ENCODE measurements at regions not wholly inside any gene's neighbourhood (a gene's known extent, or its start where the extent isn't known, plus 50 kb on each side); places are given as distances from the start of the nearest gene placed in this dataset.

DNA sequence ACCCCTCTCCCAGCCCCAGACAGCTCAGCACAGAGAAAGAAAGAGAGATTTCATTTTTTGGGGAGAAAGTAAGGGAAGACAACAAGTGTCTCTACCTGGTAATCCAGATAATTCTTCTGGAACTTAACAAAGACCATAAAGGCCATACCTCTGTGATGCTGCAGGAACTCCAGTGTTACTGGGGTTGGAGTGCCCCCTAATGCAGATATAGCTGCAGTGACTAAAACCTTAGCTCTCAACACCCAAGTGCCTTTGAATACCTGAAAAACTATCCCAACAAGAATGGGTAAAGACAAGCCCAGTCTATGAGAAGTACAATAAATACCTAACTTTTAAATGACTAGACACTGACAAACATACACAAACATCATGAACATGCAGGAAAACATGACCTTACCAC lies 365.3 kb upstream of the PTCHD4 start:
- no peaks in the 10 kb centered on the region for H3K36me3 ChIP-seq (ENCODE audit: insufficient read depth, insufficient read length, low read length)
- no peaks in the 10 kb centered on the region for H3K27me3 ChIP-seq (ENCODE audit: insufficient read depth, insufficient read length)
- H3K4me3 ChIP-seq (ENCODE audit: insufficient read length, low read depth) = no peak overlapping the region
- H3K4me1 ChIP-seq (ENCODE audit: insufficient read depth, insufficient read length) = no peaks in the 10 kb centered on the region
- TF ChIP-seq SUZ12 (IDR thresholded peaks at IDR 0.05; ENCODE audit: extremely low read depth, insufficient read depth, insufficient read length) (no peak), ZNF274 (IDR thresholded peaks at IDR 0.05; ENCODE audit: low read depth, low read length) (no peak), YY1 (IDR thresholded peaks at IDR 0.05; ENCODE audit: insufficient read depth, insufficient read length) (no peak)
- DNase-seq (ENCODE audit: low read depth, low spot score) = peak; percentile 20
- H3K9me3 ChIP-seq (ENCODE audit: insufficient read depth, low read length) = no peaks in the 10 kb centered on the region
- H3K9ac ChIP-seq (ENCODE audit: insufficient read length, low read depth) = no peak overlapping the region

DNA sequence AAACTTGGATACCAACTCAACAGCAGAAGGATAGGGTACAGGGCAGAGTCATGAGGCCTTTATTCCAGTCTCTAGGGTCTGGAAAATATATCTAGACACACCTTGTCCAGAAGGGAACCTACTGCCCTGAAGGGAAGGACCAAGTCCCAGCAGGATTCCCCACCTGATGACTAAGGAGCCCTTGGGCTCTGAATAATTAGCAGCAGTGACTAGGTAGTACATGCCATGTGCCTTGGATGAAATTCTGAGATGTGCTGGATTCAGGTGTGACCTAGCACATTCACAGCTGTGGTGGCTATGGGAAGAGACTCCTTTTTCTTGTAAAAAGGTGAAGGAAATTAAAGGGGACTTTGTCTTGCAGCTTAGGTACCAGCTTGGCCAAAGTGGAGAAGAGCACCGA lies 364.3 kb upstream of the PTCHD4 start:
- Histone ChIP-seq H3K36me3 (ENCODE audit: insufficient read depth, insufficient read length, low read length) (no peaks in the 10 kb centered on the region), H3K9ac (ENCODE audit: insufficient read length, low read depth) (no peak overlapping the region), H3K9me3 (ENCODE audit: insufficient read depth, low read length) (no peaks in the 10 kb centered on the region), H3K4me3 (ENCODE audit: insufficient read length, low read depth) (no peak overlapping the region), H3K4me1 (ENCODE audit: insufficient read depth, insufficient read length) (no peaks in the 10 kb centered on the region), H3K27me3 (ENCODE audit: insufficient read depth, insufficient read length) (no peaks in the 10 kb centered on the region)
- no peak for DNase-seq (ENCODE audit: low read depth, low spot score)
- TF ChIP-seq SUZ12 (IDR thresholded peaks at IDR 0.05; ENCODE audit: extremely low read depth, insufficient read depth, insufficient read length) (no peak), YY1 (IDR thresholded peaks at IDR 0.05; ENCODE audit: insufficient read depth, insufficient read length) (no peak), ZNF274 (IDR thresholded peaks at IDR 0.05; ENCODE audit: low read depth, low read length) (no peak)

DNA sequence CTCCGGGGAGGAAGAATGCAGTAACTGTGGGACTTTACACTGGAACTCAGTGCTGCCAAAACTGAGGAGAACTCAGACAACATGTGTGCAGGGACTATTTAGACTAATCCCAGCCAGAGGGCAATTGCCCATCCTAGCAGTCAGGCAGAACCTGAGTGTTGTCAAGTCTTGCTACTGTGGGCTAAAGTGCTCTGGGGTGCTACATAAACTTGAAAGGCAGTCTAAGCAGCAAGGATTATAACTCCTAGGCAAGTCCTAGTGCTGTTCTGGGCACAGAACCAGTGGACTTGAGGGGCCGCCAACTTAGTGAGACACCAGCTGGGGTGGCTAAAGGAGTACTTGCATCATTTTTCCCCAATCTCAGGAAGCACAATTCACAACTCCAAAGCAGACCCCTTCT lies 363.8 kb upstream of the PTCHD4 start:
- Histone ChIP-seq H3K27me3 (ENCODE audit: insufficient read depth, insufficient read length) (no peaks in the 10 kb centered on the region), H3K4me1 (ENCODE audit: insufficient read depth, insufficient read length) (no peaks in the 10 kb centered on the region), H3K9me3 (ENCODE audit: insufficient read depth, low read length) (no peaks in the 10 kb centered on the region), H3K4me3 (ENCODE audit: insufficient read length, low read depth) (no peak overlapping the region), H3K9ac (ENCODE audit: insufficient read length, low read depth) (no peak overlapping the region), H3K36me3 (ENCODE audit: insufficient read depth, insufficient read length, low read length) (no peaks in the 10 kb centered on the region)
- no peak for DNase-seq (ENCODE audit: low read depth, low spot score)
- no peak for TF ChIP-seq ZNF274 (IDR thresholded peaks at IDR 0.05; ENCODE audit: low read depth, low read length)
- no peak for TF ChIP-seq YY1 (IDR thresholded peaks at IDR 0.05; ENCODE audit: insufficient read depth, insufficient read length)
- no peak for TF ChIP-seq SUZ12 (IDR thresholded peaks at IDR 0.05; ENCODE audit: extremely low read depth, insufficient read depth, insufficient read length)

DNA sequence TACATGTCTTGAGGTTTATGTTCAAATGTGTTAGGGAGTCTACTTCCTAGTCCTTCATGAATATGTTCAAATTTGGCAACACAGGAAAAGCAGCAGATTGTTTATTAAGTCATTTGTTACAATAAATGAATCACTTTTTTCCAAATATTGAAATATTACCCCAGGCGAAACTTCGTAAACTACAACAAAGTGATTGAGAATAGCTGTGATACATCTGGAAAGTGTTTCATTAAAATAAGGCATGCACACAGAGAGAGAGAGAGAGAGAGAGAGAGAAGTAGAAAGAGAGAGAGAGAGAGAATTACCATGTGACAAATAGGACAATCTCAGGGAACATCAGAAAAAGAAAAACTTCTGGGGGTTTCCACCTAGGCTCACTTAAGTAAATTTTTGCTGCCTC lies 363.1 kb upstream of the PTCHD4 start:
- Histone ChIP-seq H3K4me1 (ENCODE audit: insufficient read depth, insufficient read length) (no peaks in the 10 kb centered on the region), H3K4me3 (ENCODE audit: insufficient read length, low read depth) (no peak overlapping the region), H3K9ac (ENCODE audit: insufficient read length, low read depth) (no peak overlapping the region), H3K36me3 (ENCODE audit: insufficient read depth, insufficient read length, low read length) (no peaks in the 10 kb centered on the region), H3K27me3 (ENCODE audit: insufficient read depth, insufficient read length) (no peaks in the 10 kb centered on the region), H3K9me3 (ENCODE audit: insufficient read depth, low read length) (no peaks in the 10 kb centered on the region)
- TF ChIP-seq YY1 (IDR thresholded peaks at IDR 0.05; ENCODE audit: insufficient read depth, insufficient read length) (no peak), ZNF274 (IDR thresholded peaks at IDR 0.05; ENCODE audit: low read depth, low read length) (no peak), SUZ12 (IDR thresholded peaks at IDR 0.05; ENCODE audit: extremely low read depth, insufficient read depth, insufficient read length) (no peak)
- no peak for DNase-seq (ENCODE audit: low read depth, low spot score)

DNA sequence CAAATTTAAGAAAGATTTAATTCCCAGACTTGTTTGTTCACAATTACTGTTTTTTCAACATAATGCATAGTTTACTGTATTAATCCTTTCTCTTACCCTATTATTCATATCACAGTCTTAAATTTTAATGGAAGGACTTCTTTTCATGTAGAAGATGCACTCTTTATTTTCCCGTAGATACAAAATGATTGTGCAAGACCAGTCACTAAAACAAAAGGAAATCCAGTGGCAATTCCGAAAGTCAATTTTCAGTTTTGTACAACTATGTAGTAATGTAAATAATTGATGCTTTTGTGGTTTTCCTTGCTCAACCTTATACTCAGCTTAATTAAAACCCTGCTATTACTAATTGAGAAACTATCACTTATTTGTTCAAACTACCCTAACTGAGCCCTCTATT lies 361.5 kb upstream of the PTCHD4 start:
- Histone ChIP-seq H3K9ac (ENCODE audit: insufficient read length, low read depth) (no peak overlapping the region), H3K36me3 (ENCODE audit: insufficient read depth, insufficient read length, low read length) (no peaks in the 10 kb centered on the region), H3K4me3 (ENCODE audit: insufficient read length, low read depth) (no peak overlapping the region), H3K4me1 (ENCODE audit: insufficient read depth, insufficient read length) (no peaks in the 10 kb centered on the region), H3K27me3 (ENCODE audit: insufficient read depth, insufficient read length) (no peaks in the 10 kb centered on the region), H3K9me3 (ENCODE audit: insufficient read depth, low read length) (no peaks in the 10 kb centered on the region)
- TF ChIP-seq YY1 (IDR thresholded peaks at IDR 0.05; ENCODE audit: insufficient read depth, insufficient read length) (no peak), ZNF274 (IDR thresholded peaks at IDR 0.05; ENCODE audit: low read depth, low read length) (no peak), SUZ12 (IDR thresholded peaks at IDR 0.05; ENCODE audit: extremely low read depth, insufficient read depth, insufficient read length) (no peak)
- DNase-seq (ENCODE audit: low read depth, low spot score) = no peak

DNA sequence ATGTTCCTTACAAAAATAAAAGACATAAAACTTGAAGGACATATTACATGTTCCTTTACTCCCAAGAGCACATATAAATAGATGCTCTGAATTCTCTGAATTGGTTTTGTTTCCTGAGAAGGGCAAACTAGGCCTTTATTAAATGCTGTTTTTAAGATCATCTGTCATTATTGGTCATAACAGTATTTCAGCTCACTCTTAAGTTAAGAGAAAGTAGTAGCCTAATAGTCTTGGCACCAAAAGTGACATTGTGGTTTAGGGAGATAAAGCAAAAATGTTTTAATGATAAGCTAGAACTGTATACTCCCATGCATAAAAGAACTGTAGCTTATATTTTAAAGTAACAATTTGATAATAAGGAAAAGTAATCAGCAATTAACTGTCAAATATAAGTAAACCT lies 361.1 kb upstream of the PTCHD4 start:
- no peak overlapping the region for H3K4me3 ChIP-seq (ENCODE audit: insufficient read length, low read depth)

DNA sequence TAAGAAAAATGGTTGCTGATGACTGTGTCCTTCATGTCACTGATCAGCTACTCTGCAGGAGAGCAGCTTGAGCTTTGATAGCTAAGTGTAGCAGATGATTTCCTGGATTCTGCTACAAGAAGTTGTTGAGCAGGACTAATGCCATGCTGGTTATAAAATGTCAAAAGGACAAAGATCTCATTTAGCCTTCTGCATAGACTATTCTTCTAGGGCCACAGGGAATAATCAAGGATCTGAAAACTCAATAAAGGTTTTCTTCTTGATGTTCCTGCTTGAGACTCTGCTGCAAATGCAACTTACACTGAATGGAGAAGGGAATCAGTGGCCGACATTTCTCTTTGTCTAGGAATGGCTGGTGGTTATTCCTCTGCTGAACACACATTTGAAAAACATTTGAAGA lies 360.3 kb upstream of the PTCHD4 start:
- H3K4me3 ChIP-seq (ENCODE audit: insufficient read length, low read depth) = no peak overlapping the region
- no peak overlapping the region for H3K9ac ChIP-seq (ENCODE audit: insufficient read length, low read depth)
- no peaks in the 10 kb centered on the region for H3K36me3 ChIP-seq (ENCODE audit: insufficient read depth, insufficient read length, low read length)
- TF ChIP-seq YY1 (IDR thresholded peaks at IDR 0.05; ENCODE audit: insufficient read depth, insufficient read length) = no peak
- no peak for TF ChIP-seq ZNF274 (IDR thresholded peaks at IDR 0.05; ENCODE audit: low read depth, low read length)
- no peak for TF ChIP-seq SUZ12 (IDR thresholded peaks at IDR 0.05; ENCODE audit: extremely low read depth, insufficient read depth, insufficient read length)
- DNase-seq (ENCODE audit: low read depth, low spot score) = no peak
- no peaks in the 10 kb centered on the region for H3K9me3 ChIP-seq (ENCODE audit: insufficient read depth, low read length)
- H3K4me1 ChIP-seq (ENCODE audit: insufficient read depth, insufficient read length) = no peaks in the 10 kb centered on the region
- H3K27me3 ChIP-seq (ENCODE audit: insufficient read depth, insufficient read length) = no peaks in the 10 kb centered on the region

More for the DNA sequence above, 361.1 kb upstream of the PTCHD4 start:
- TF ChIP-seq YY1 (IDR thresholded peaks at IDR 0.05; ENCODE audit: insufficient read depth, insufficient read length) = no peak
- H3K9ac ChIP-seq (ENCODE audit: insufficient read length, low read depth) = no peak overlapping the region
- DNase-seq (ENCODE audit: low read depth, low spot score) = no peak
- H3K4me1 ChIP-seq (ENCODE audit: insufficient read depth, insufficient read length) = no peaks in the 10 kb centered on the region
- H3K9me3 ChIP-seq (ENCODE audit: insufficient read depth, low read length) = no peaks in the 10 kb centered on the region
- no peaks in the 10 kb centered on the region for H3K36me3 ChIP-seq (ENCODE audit: insufficient read depth, insufficient read length, low read length)
- no peaks in the 10 kb centered on the region for H3K27me3 ChIP-seq (ENCODE audit: insufficient read depth, insufficient read length)

DNA sequence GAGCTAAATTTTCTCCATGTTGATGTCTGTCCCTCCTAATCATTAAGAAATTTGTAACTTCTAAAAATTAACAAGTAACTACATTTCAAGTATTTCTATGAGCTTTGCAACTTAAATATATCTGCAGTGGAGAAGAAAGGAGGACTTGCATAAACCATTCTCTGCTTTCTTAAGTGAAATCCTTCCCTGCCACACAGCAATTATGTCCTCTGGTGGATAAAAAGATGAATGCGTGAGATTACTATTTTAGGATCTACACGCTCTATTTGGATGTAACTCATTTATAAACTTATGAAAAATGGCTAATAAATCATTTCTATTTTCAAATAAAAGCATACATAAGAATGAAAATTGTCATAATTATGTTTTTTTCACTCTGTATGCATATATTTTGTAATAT lies 338.0 kb upstream of the PTCHD4 start:
- no peak overlapping the region for H3K4me3 ChIP-seq (ENCODE audit: insufficient read length, low read depth)
- DNase-seq (ENCODE audit: low read depth, low spot score) = no peak
- H3K9ac ChIP-seq (ENCODE audit: insufficient read length, low read depth) = no peak overlapping the region
- H3K4me1 ChIP-seq (ENCODE audit: insufficient read depth, insufficient read length) = no peaks in the 10 kb centered on the region
- TF ChIP-seq ZNF274 (IDR thresholded peaks at IDR 0.05; ENCODE audit: low read depth, low read length) (no peak), SUZ12 (IDR thresholded peaks at IDR 0.05; ENCODE audit: extremely low read depth, insufficient read depth, insufficient read length) (no peak), YY1 (IDR thresholded peaks at IDR 0.05; ENCODE audit: insufficient read depth, insufficient read length) (no peak)
- no peaks in the 10 kb centered on the region for H3K36me3 ChIP-seq (ENCODE audit: insufficient read depth, insufficient read length, low read length)
- H3K9me3 ChIP-seq (ENCODE audit: insufficient read depth, low read length) = no peaks in the 10 kb centered on the region
- H3K27me3 ChIP-seq (ENCODE audit: insufficient read depth, insufficient read length) = no peaks in the 10 kb centered on the region

Data from NT2/D1 (cell line).